MG63 (cell line): ENCODE measurements at regions not wholly inside any gene's neighbourhood (a gene's known extent, or its start where the extent isn't known, plus 50 kb on each side); places are given as distances from the start of the nearest gene placed in this dataset.

Experiments
- DNase-seq: peaks from one replicate; pipeline ENCODE4 v3.0.0-alpha.2; 2020
- H3K27me3 ChIP-seq: fragments of 250-450 bp; sonication (Bioruptor Pico); 2 replicates; pipeline ENCODE4 v1.5.1; 2020; ENCODE audit warnings: mild to moderate bottlenecking, moderate library complexity
- H3K36me3 ChIP-seq: fragments of 250-450 bp; sonication (Bioruptor Pico); 2 replicates; pipeline ENCODE4 v1.5.1; 2020; ENCODE audit warnings: mild to moderate bottlenecking, moderate library complexity
- H3K4me3 ChIP-seq: fragments of 250-450 bp; sonication (Bioruptor Pico); 2 replicates; pipeline ENCODE4 v1.5.1; 2020; ENCODE audit warnings: mild to moderate bottlenecking, moderate library complexity
- H3K9me3 ChIP-seq: fragments of 250-450 bp; sonication (Bioruptor Pico); 2 replicates; pipeline ENCODE4 v1.5.1; 2020; ENCODE audit warnings: mild to moderate bottlenecking, moderate library complexity

DNA sequence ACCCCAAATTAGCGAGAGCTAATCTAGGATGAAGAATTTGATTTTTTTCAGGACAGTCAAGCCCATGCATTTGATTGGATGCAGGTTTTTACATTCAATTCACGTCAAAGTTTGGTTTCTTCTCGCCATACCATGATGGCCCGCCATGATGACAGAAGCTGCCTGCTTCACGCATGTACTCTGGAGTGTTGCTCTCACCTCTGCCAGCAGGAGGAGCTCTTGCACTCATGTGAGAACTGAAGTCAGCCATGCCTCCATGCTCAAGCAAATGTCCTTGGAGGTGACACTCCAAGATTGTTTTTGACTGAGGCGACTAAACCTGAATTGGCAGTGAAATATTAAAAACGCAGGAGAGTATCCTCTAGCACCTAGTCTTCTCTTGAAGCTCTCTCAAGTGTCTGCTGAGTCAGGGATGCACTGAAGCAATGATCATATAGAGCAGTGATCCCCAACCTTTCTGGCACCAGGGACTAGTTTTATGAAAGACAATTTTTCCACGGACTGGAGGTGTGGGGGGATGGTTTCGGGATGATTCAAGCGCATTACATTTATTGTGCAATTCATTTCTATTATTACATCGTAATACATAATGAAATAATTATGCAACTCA lies 120.9 kb downstream of the SAMMSON start:
- Histone ChIP-seq H3K27me3 (no peaks in the 10 kb centered on the region), H3K9me3 (no peaks in the 10 kb centered on the region; the same call in 1 of the 2 replicates), H3K36me3 (no peaks in the 10 kb centered on the region), H3K4me3 (no peak overlapping the region)
- DNase-seq = peak; percentile 13

DNA sequence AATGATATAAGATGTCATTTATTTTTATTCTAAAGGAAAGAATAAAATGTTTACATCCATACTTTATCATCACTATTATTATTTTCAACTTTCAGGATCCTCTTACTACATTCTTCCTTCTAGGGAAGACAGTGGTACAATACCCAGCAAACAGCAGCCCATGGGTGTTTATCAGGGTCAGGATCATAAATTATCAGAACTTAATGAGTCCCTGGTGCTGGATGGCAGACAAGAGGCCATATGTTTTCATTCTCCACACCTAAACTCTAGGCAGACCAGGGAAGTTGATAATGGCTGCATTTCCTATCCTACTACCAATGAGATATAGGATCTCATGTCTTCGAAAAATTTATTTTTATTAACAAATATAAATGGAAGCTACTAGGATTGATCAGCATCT lies 127.7 kb downstream of the SAMMSON start:
- Histone ChIP-seq H3K27me3 (no peaks in the 10 kb centered on the region), H3K4me3 (no peak overlapping the region), H3K36me3 (no peaks in the 10 kb centered on the region), H3K9me3 (no peaks in the 10 kb centered on the region; the same call in 1 of the 2 replicates)
- DNase-seq = no peak

DNA sequence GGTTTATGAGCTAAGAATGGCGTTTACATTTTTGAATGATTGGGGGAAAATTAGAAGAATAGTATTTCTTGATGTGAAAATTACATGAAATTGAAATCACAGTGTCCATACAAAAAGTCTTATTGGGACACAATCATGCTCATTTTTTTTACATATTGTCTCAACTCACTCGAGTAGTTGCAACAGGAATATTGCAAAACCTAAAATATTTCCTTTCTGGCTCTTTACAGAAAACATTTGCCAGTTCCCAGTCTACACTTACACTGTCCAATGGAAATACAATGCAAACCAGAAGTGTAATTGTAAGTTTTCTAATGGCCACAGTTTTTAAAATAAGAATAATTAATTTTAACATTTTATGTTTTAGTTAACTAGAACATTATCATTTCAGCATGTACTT lies 137.8 kb downstream of the SAMMSON start:
- no peak for DNase-seq

DNA sequence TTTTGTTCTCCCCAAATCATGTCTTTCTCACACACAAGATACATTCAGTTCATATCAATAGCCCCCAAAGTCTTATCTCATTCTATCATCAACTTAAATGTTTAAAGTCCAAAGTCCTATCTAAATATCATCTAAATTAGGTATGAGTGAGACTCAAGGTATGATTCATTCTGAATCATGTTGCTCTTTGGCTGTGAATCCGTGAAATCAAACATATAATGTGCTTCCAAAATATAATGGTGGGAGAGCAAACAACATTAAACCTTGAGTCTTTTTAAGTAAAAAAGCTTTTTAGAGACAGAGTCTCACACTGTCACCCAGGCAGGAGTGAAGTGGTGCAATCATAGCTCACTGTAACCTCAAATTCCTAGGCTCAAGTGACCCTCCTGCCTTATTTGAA lies 139.1 kb downstream of the SAMMSON start:
- H3K9me3 ChIP-seq = 0 out of 2 replicates have a peak, but pooled peaks cover 3% of the 10 kb centered on the region
- DNase-seq = no peak
- H3K27me3 ChIP-seq = no peaks in the 10 kb centered on the region
- no peak overlapping the region for H3K4me3 ChIP-seq
- H3K36me3 ChIP-seq = no peaks in the 10 kb centered on the region

More for the DNA sequence above, 137.8 kb downstream of the SAMMSON start:
- Histone ChIP-seq H3K27me3 (no peaks in the 10 kb centered on the region), H3K36me3 (no peaks in the 10 kb centered on the region), H3K9me3 (0 out of 2 replicates have a peak, but pooled peaks cover 3% of the 10 kb centered on the region), H3K4me3 (no peak overlapping the region)
